Prostate gland (tissue), 2 donors: ENCODE measurements at regions not wholly inside any gene's neighbourhood (a gene's known extent, or its start where the extent isn't known, plus 50 kb on each side); places are given as distances from the start of the nearest gene placed in this dataset.

Source experiments
- DNase-seq: peaks from one replicate; pipeline ENCODE4 v3.0.0-alpha.2; 2019; ENCODE audit warnings: low spot score
- H3K27ac ChIP-seq, 2 donors: fragments of 200-600 bp; sonication (generic); 2 replicates each; pipeline ENCODE4 v1.5.1; 2017 to 2019
- H3K27me3 ChIP-seq: fragments of 200-600 bp; sonication (generic); replicated peaks from 2 replicates; pipeline ENCODE4 v1.5.1; 2019; ENCODE audit not compliant: insufficient read depth
- H3K36me3 ChIP-seq, 2 donors: fragments of 200-600 bp; sonication (generic); 1 replicate in 1 of 2; 2 replicates in 1 of 2; pipeline versions ENCODE4 v1.5.1 to v1.8.1; 2017 to 2019
- H3K4me1 ChIP-seq: fragments of 200-600 bp; sonication (generic); replicated peaks from 2 replicates; pipeline ENCODE4 v1.5.1; 2019
- H3K4me3 ChIP-seq, 2 donors: fragments of 200-600 bp; sonication (generic); 2 replicates each; pipeline ENCODE4 v1.5.1; 2017 to 2019
- H3K9me3 ChIP-seq: fragments of 200-600 bp; sonication (generic); 2 replicates; pipeline ENCODE4 v1.5.1; 2017
- CTCF ChIP-seq, 4 experiments: fragments of 200-600 bp in 2 of 4; fragments of 450-650 bp in 2 of 4; sonication (generic) in 2 of 4; IDR thresholded peaks; 1 replicate in 3 of 4; 2 replicates in 1 of 4; pipeline ENCODE4 v1.5.1; 2016 to 2019; ENCODE audit warnings: antibody characterized with exemption in 4 of 4, mild to moderate bottlenecking in 2 of 4, moderate library complexity in 2 of 4
- POLR2A ChIP-seq: fragments of 450-650 bp; IDR thresholded peaks from one replicate; pipeline ENCODE4 v1.6.1; 2016; ENCODE audit warnings: antibody characterized with exemption, mild to moderate bottlenecking
- POLR2AphosphoS5 ChIP-seq: sonication (generic); formaldehyde crosslinking; IDR thresholded peaks from one replicate; pipeline ENCODE4 v1.6.1; 2017; ENCODE audit warnings: antibody characterized with exemption
- WGBS: methylation state at CpG from one replicate; pipeline ENCODE4 v1.1.5; 2018; 5-methylcytosine and 5-hydroxymethylcytosine counted together
- intact Hi-C: fragments of 100-400 bp; cut with DNase I; formaldehyde crosslinking; loops from one replicate; pipeline ENCODE4 v1.14.2; 2022

GRCh38 chr16:75927810-75928209, 201.5 kb upstream of the CPHXL start:
- WGBS: 21% methylated on average over 4 of the region's 4 CpGs
- Histone ChIP-seq H3K27me3 (no peaks in the 10 kb centered on the region), H3K9me3 (no peaks in the 10 kb centered on the region), H3K4me1 (no peaks in the 10 kb centered on the region), H3K27ac (no peak overlapping the region), H3K36me3 (no peaks in the 10 kb centered on the region), H3K4me3 (no peak overlapping the region)
- intact Hi-C loops: no loop called here
- DNase-seq: no peak
- no peak for TF ChIP-seq CTCF (IDR thresholded peaks at IDR 0.05)
- TF ChIP-seq POLR2AphosphoS5: no peak
- no peak for TF ChIP-seq POLR2A

GRCh38 chr16:75928295-75928694, 202.0 kb upstream of the CPHXL start:
- intact Hi-C loops: no loop called here
- WGBS: 97% methylated on average over 1 of the region's 1 CpG

GRCh38 chr16:75929046-75929445, 202.8 kb upstream of the CPHXL start:
- no peak for DNase-seq
- no peak overlapping the region for H3K27ac ChIP-seq
- H3K4me1 ChIP-seq: no peaks in the 10 kb centered on the region
- H3K4me3 ChIP-seq: no peak overlapping the region
- H3K36me3 ChIP-seq: no peaks in the 10 kb centered on the region
- no peaks in the 10 kb centered on the region for H3K9me3 ChIP-seq
- 89% methylated on average over 1 of the region's 1 CpG for WGBS
- no peak for TF ChIP-seq POLR2A
- no peak for TF ChIP-seq POLR2AphosphoS5
- no peak for TF ChIP-seq CTCF (IDR thresholded peaks at IDR 0.05)
- H3K27me3 ChIP-seq: no peaks in the 10 kb centered on the region
- intact Hi-C loops: no loop called here

More at GRCh38 chr16:75928295-75928694, 202.0 kb upstream of the CPHXL start:
- H3K4me3 ChIP-seq: no peak overlapping the region
- TF ChIP-seq POLR2AphosphoS5: no peak
- no peak for TF ChIP-seq POLR2A
- no peak for TF ChIP-seq CTCF (IDR thresholded peaks at IDR 0.05)
- H3K27me3 ChIP-seq: no peaks in the 10 kb centered on the region
- no peaks in the 10 kb centered on the region for H3K9me3 ChIP-seq
- H3K27ac ChIP-seq: no peak overlapping the region
- no peaks in the 10 kb centered on the region for H3K36me3 ChIP-seq
- no peaks in the 10 kb centered on the region for H3K4me1 ChIP-seq
- DNase-seq: no peak

- H3K27ac ChIP-seq: no peak overlapping the region
- no peak for DNase-seq
- no peaks in the 10 kb centered on the region for H3K27me3 ChIP-seq
- no peak overlapping the region for H3K4me3 ChIP-seq
- H3K9me3 ChIP-seq: no peaks in the 10 kb centered on the region
- TF ChIP-seq CTCF (IDR thresholded peaks at IDR 0.05) (no peak), POLR2AphosphoS5 (no peak), POLR2A (no peak)
- 74% methylated on average over 1 of the region's 1 CpG for WGBS
- H3K36me3 ChIP-seq: no peaks in the 10 kb centered on the region
- intact Hi-C loops: no loop called here
- no peaks in the 10 kb centered on the region for H3K4me1 ChIP-seq
Measured at GRCh38 chr16:75931043-75931442, 204.8 kb upstream of the CPHXL start.

- H3K9me3 ChIP-seq: no peaks in the 10 kb centered on the region
- WGBS: 94% methylated on average over 1 of the region's 1 CpG
- TF ChIP-seq CTCF (IDR thresholded peaks at IDR 0.05): no peak
- TF ChIP-seq POLR2AphosphoS5: no peak
- no peak for TF ChIP-seq POLR2A
- H3K27ac ChIP-seq: no peak overlapping the region
- DNase-seq: no peak
- no peak overlapping the region for H3K4me3 ChIP-seq
- no peaks in the 10 kb centered on the region for H3K4me1 ChIP-seq
- H3K36me3 ChIP-seq: no peaks in the 10 kb centered on the region
- no peaks in the 10 kb centered on the region for H3K27me3 ChIP-seq
- intact Hi-C loops: no loop called here
Measured at GRCh38 chr16:75931970-75932369, 205.7 kb upstream of the CPHXL start.
